Right hindlimb (tissue), 1 donor: ENCODE measurements at regions not wholly inside any gene's neighbourhood (a gene's known extent, or its start where the extent isn't known, plus 50 kb on each side); places are given as distances from the start of the nearest gene placed in this dataset.
"Not testable (repeated sequence)": the region's sequence is repeated elsewhere in the genome, so short reads cannot be mapped to it uniquely, and the experiment has no call there.

Experiments
- DNase-seq: peaks from one replicate; pipeline ENCODE4 v3.0.0-alpha.2; 2018

DNA sequence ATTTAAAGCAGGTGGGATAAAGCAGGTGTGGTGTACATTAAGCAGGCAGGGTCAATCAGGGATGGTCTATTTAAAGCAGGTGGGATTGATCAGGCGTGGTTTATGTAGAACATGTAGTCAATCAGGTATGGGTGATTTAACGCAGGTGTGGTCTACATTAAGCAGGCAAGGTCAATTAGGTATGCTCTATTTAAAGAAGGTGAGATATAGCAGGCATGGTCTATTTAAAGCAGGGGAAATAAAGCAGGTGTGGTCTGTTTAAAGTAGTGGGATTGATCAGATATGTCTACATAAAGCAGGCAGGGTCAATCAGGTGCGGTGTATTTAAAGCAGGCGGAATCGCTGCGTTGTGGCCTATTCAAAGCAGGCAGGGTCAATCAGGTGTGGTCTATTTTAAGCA lies 88.6 kb upstream of the MXRA5 start:
- DNase-seq: no peak

DNA sequence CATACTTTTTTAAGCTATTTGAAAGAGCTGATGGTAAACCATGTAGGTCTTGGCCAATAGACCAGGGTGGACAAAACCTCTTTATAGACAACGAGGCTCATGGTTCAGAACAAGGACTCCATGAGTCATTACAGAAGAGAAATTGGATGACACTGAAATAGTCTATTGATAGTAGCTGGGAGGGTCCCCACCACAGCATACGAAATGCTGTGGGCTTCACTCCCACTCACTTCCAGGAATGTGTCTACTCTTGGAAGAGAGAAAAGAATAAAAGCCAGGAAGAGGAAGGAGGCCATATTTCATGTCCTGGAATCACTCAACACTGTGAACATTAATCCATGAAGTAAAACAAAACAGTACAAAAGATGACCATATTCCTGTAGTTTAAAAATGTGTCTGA lies 82.3 kb upstream of the MXRA5 start:
- DNase-seq: peak; percentile 23

GRCh38 chrX:3426552-3426951 lies 80.1 kb upstream of the MXRA5 start:
- DNase-seq: no peak

DNA sequence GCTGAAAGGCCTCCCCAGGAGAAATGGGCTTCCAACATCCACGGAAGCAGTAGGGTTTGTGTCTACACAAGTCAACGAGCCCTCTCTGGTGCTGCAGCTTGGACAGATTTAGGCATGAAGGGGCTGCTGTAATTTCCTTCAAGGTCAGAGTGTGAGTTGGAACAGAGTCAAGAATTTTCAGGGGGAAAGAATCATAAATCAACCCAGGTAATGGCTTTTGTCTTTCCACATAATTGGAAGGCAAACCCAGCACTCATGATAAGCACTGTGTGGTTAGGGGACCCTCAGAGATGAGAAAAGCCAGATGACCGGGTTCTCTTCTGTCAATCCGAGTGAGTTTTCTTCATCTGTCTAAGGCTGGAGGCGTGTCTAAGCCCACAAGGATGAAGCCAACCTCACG lies 78.6 kb upstream of the MXRA5 start:
- DNase-seq: no peak

DNA sequence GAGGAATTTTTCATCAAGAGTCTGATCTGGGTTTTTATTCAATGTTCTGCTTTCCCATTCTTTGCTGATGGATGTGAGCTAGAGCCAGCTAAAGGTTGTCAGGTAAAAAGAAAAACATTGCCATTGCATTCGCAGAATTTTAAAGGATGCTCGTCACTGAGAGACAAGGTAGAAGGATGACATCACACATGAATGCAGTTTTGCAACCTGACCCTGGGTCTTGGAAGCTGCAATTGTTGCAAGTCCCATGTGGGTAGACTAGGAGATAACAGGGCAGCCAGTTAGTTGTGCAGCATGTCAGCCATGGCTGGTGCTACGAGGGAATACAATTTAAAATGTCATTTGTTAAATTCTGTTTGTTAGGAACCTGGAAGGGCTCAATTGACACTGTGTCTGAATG lies 73.9 kb upstream of the MXRA5 start:
- DNase-seq: no peak

DNA sequence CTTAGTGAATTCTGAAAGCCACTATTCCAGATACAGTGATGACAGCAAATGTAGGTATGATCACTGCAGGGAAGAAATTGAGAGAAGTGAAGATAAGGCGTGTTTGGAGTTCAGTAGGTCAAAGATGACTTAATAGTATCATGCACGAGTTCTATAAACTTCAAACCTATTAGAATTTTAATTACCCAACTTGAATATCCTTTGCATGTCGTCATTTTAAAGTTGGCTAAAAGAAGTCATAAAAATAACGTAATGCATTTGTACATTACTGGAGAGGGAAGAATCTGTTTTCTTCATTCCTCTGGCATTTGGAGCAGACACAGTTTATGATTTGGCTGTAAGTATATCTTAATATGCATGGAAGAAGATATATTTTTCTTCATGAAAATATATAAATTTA lies 68.6 kb upstream of the MXRA5 start:
- DNase-seq: no peak

DNA sequence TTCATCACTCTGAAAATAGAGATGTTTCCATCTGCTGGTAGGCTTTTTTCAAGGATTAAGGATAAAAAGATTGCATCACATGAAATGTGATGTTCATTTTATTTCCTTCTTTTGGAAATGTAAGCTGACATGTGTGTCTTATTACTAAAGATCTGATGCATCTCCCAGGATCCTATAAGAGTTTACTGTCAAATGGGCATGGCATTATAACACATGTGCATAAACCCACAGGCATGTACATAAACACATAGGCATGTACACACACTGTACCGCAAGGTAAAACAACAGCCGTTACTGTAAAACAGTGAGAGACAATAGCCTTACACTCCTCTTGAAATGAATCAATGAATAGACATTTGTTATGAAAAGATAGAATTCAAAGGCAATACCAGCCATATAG lies 65.2 kb upstream of the MXRA5 start:
- not testable (repeated sequence) for DNase-seq

GRCh38 chrX:3409936-3410335 lies 63.5 kb upstream of the MXRA5 start:
- DNase-seq: not testable (repeated sequence)

DNA sequence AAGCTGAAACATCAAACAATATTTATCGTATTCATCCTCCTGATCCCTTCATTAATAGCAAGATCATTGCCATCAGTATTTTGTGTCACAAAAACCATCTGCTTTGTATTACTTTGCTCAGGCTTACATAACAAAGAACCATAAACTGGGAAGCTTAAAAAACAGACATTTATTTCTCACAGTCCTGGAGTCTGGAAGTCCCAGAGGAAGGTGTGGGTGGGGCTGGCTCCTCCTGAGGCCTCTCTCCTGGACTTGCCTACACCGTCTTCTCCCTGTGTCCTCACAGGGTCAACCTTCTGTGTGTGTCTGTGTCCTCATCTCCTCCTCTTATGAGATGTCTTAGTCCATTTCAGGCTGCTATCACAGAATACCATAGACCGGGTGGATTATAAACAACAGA lies 61.3 kb upstream of the MXRA5 start:
- DNase-seq: no peak

- no peak for DNase-seq
Measured at GRCh38 chrX:3407121-3407520, 60.7 kb upstream of the MXRA5 start.

DNA sequence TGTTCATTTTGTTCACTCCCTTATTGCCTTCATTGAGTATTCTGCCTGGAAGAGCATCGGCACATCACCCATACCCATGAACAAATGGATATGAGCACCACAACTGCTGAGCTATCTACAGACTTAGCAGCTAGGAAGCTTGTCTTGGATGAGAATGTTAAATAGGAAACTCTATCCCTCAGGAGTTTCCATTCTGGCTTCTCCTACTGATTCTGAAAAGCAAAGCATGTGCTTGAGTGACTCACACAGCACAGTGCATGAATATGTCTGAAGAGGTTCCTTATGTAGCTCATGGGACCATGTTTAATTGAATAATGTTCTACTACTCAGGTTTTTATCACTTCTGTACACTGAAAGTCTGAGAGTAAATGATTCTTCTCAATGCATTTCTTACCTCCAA lies 57.3 kb upstream of the MXRA5 start:
- DNase-seq: no peak
